ENCODE measurements at regions not wholly inside any gene's neighbourhood (a gene's known extent, or its start where the extent isn't known, plus 50 kb on each side); places are given as distances from the start of the nearest gene placed in this dataset.
"Not testable (repeated sequence)": the region's sequence is repeated elsewhere in the genome, so short reads cannot be mapped to it uniquely, and the experiment has no call there.

GRCh38 chr20:29516847-29517246 lies 1740.6 kb upstream of the DEFB115 start:
- not testable (repeated sequence) for DNase-seq (ENCODE audit: low read depth in 4 of 4, low spot score in 2 of 4)

GRCh38 chr20:29519610-29520241 lies 1737.7 kb upstream of the DEFB115 start:
- DNase-seq (ENCODE audit: low read depth in 4 of 4, low spot score in 2 of 4): not testable (repeated sequence)

GRCh38 chr20:29533566-29534177 lies 1723.8 kb upstream of the DEFB115 start:
- not testable (repeated sequence) for DNase-seq (ENCODE audit: low read depth in 4 of 4, low spot score in 2 of 4)

GRCh38 chr20:29566901-29567635 lies 1690.4 kb upstream of the DEFB115 start:
- not testable (repeated sequence) for DNase-seq (ENCODE audit: low read depth in 4 of 4, low spot score in 2 of 4)

DNA sequence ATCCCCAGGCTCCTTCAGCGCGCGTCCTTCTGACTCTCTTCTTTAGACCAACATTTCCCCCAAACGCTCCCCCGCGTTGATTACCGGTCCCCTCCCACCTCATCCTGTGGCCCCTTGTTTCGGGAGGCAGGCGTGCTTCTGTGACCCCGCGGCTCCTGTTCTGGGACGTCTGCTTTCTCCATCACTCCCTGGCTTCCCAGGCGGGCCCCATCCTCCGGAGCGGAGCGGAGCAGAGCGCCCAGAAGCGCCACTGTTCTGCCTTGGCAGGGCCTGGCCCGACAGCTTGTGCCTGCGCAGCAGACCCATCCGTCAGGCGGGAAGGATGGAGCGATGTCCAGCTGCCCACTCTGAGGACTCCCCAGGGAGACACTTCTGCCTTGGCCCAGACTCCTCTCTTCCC lies 1689.8 kb upstream of the DEFB115 start:
- DNase-seq (ENCODE audit: low read depth in 4 of 4, low spot score in 2 of 4): not testable (repeated sequence)

- DNase-seq (ENCODE audit: low read depth in 4 of 4, low spot score in 2 of 4): not testable (repeated sequence)
These were observed 1687.3 kb upstream of the DEFB115 start for GRCh38 chr20:29570126-29570525.

DNA sequence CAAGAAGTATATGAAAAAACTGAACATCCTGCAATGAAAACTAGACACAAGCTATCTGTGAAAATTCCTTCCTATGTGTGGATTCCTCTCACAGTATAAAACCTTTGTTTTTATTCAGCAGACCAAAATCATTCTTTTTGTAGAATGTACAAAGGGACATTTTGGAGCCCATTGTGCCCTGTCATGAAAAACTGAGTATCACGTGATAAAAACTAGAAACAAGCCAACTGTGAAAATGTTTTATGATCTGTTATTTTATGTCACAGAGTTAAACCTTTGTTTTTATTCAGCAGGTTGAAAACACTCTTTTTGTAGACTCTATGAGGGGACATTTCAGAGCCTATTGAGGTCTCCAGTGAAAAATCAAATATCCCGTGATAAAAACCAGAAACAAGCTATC lies 1667.9 kb upstream of the DEFB115 start:
- DNase-seq (ENCODE audit: low read depth in 4 of 4, low spot score in 2 of 4): not testable (repeated sequence)

GRCh38 chr20:29604163-29604562 lies 1653.3 kb upstream of the DEFB115 start:
- DNase-seq (ENCODE audit: low read depth in 4 of 4, low spot score in 2 of 4): not testable (repeated sequence)

- not testable (repeated sequence) for DNase-seq (ENCODE audit: low read depth in 4 of 4, low spot score in 2 of 4)
These were observed 1651.3 kb upstream of the DEFB115 start for GRCh38 chr20:29606171-29606570.

GRCh38 chr20:29629395-29629794 lies 1628.1 kb upstream of the DEFB115 start:
- DNase-seq (ENCODE audit: low read depth in 4 of 4, low spot score in 2 of 4): not testable (repeated sequence)
